H1 (cell line): ENCODE measurements at regions not wholly inside any gene's neighbourhood (a gene's known extent, or its start where the extent isn't known, plus 50 kb on each side); places are given as distances from the start of the nearest gene placed in this dataset.

ENCODE experiments used
- CTCF ChIA-PET: fragments of 300-600 bp; sonication (Branson Sonifier 250); formaldehyde crosslinking; loops from one replicate; lab custom pipeline; 2021; ENCODE audit not compliant: partially characterized antibody; lab: Charles Lee
- POLR2A ChIA-PET: fragments of 300-600 bp; sonication (Branson Sonifier 250); formaldehyde crosslinking; loops from one replicate; lab custom pipeline; 2021; ENCODE audit warnings: inconsistent platforms; ENCODE audit not compliant: partially characterized antibody; lab: Charles Lee
- DNase-seq, 2 experiments: peaks; one replicate each; pipeline versions ENCODE4 v3.0.0 to v3.0.0-alpha.2; 2010 to 2022; ENCODE audit warnings: low spot score in 2 of 2, low read depth in 1 of 2, mixed read lengths in 1 of 2
- FAIRE-seq: peaks from 2 replicates; lab custom pipeline; 2011; peaks lifted over from hg19 to GRCh38; lab: Jason Lieb, UNC
- H2AFZ ChIP-seq: 2 replicates; pipeline ENCODE4 v1.8.1; 2012; ENCODE audit warnings: low read length, inconsistent platforms
- H2AK5ac ChIP-seq: 2 replicates; pipeline ENCODE4 v1.6.1; 2013; ENCODE audit warnings: low read depth, low read length
- H2BK120ac ChIP-seq: replicated peaks from 2 replicates; pipeline ENCODE3; 2013; ENCODE audit warnings: low read depth, low read length, inconsistent platforms
- H2BK12ac ChIP-seq: 2 replicates; pipeline ENCODE4 v1.6.1; 2013; ENCODE audit warnings: low read depth, low read length
- H2BK15ac ChIP-seq: 2 replicates; pipeline ENCODE4 v1.6.1; 2013; ENCODE audit warnings: low read length
- H2BK20ac ChIP-seq: 2 replicates; pipeline ENCODE4 v1.6.1; 2013; ENCODE audit warnings: low read length
- H2BK5ac ChIP-seq: 2 replicates; pipeline ENCODE4 v1.6.1; 2013; ENCODE audit warnings: low read depth, low read length
- H3K14ac ChIP-seq: 2 replicates; pipeline ENCODE4 v1.6.1; 2013; ENCODE audit warnings: inconsistent platforms; ENCODE audit not compliant: insufficient read length
- H3K18ac ChIP-seq: 2 replicates; pipeline ENCODE4 v1.6.1; 2013; ENCODE audit warnings: low read length; ENCODE audit errors: extremely low read depth
- H3K23ac ChIP-seq: 2 replicates; pipeline ENCODE4 v1.6.1; 2013; ENCODE audit warnings: inconsistent platforms; ENCODE audit not compliant: insufficient read length
- H3K23me2 ChIP-seq: 2 replicates; pipeline ENCODE4 v1.6.1; 2013; ENCODE audit warnings: low read depth, low read length
- H3K27ac ChIP-seq: 2 replicates; pipeline ENCODE4 v1.6.1; 2011; ENCODE audit warnings: low read depth, low read length, inconsistent platforms
- H3K27me3 ChIP-seq, 4 experiments: replicated peaks in 1 of 4; 1 replicate in 1 of 4; 2 replicates in 3 of 4; pipeline versions ENCODE4 v1.6.1 to v1.8.1; 2011 to 2013; ENCODE audit warnings: low read length in 3 of 4, mild to moderate bottlenecking in 3 of 4, inconsistent platforms in 2 of 4, mixed read lengths in 2 of 4, moderate library complexity in 1 of 4; ENCODE audit not compliant: control insufficient read depth in 3 of 4, insufficient read depth in 3 of 4; ENCODE audit errors: extremely low read depth in 1 of 4
- H3K36me3 ChIP-seq, 4 experiments: 2 replicates each; pipeline versions ENCODE4 v1.6.1 to v1.8.1; 2011 to 2013; ENCODE audit warnings: mild to moderate bottlenecking in 4 of 4, low read length in 3 of 4, moderate library complexity in 2 of 4, control low read depth in 1 of 4, inconsistent platforms in 1 of 4; ENCODE audit not compliant: insufficient read depth in 4 of 4, control insufficient read depth in 2 of 4
- H3K4ac ChIP-seq: replicated peaks from 2 replicates; pipeline ENCODE3; 2013; ENCODE audit warnings: low read length, low read depth, mixed read lengths, inconsistent platforms; ENCODE audit not compliant: insufficient read length
- H3K4me1 ChIP-seq, 4 experiments: replicated peaks in 1 of 4; 1 replicate in 1 of 4; 2 replicates in 3 of 4; pipeline versions ENCODE4 v1.6.1 to v1.8.1; 2011 to 2013; ENCODE audit warnings: low read length in 3 of 4, inconsistent platforms in 2 of 4, mixed read lengths in 1 of 4; ENCODE audit not compliant: insufficient read depth in 4 of 4, control insufficient read depth in 3 of 4
- H3K4me2 ChIP-seq, 2 experiments: 2 replicates each; pipeline versions ENCODE4 v1.6.1 to v1.8.1; 2011 to 2013; ENCODE audit warnings: low read depth in 2 of 2, low read length in 2 of 2, control low read depth in 1 of 2, inconsistent platforms in 1 of 2, mild to moderate bottlenecking in 1 of 2; ENCODE audit not compliant: insufficient read depth in 1 of 2
- H3K4me3 ChIP-seq, 4 experiments: fragments of 200-600, 300-600 bp in 1 of 4; sonication (generic), shearing (Covaris generic), sonication (Bioruptor Twin) in 1 of 4; 2 replicates each; pipeline versions ENCODE4 v1.5.1 to v1.8.1; 2011 to 2016; ENCODE audit warnings: low read length in 4 of 4, low read depth in 3 of 4, control low read depth in 2 of 4, inconsistent platforms in 2 of 4, mild to moderate bottlenecking in 2 of 4, mixed read lengths in 1 of 4, moderate library complexity in 1 of 4; ENCODE audit not compliant: insufficient read depth in 2 of 4; ENCODE audit errors: extremely low read depth in 1 of 4
- H3K56ac ChIP-seq: replicated peaks from 2 replicates; pipeline ENCODE3; 2013; ENCODE audit warnings: low read depth, mild to moderate bottlenecking, mixed read lengths, low read length, inconsistent platforms; ENCODE audit not compliant: insufficient read length
- H3K79me1 ChIP-seq: 2 replicates; pipeline ENCODE4 v1.6.1; 2013; ENCODE audit warnings: low read depth, low read length, control low read depth
- H3K79me2 ChIP-seq, 2 experiments: 2 replicates each; pipeline versions ENCODE4 v1.6.1 to v1.8.1; 2012 to 2013; ENCODE audit warnings: low read length in 2 of 2, mild to moderate bottlenecking in 2 of 2, inconsistent platforms in 1 of 2; ENCODE audit not compliant: insufficient read depth in 2 of 2, control insufficient read depth in 1 of 2
- H3K9ac ChIP-seq, 4 experiments: replicated peaks in 1 of 4; 1 replicate in 1 of 4; 2 replicates in 3 of 4; pipeline versions ENCODE4 v1.6.1 to v1.8.1; 2011 to 2013; ENCODE audit warnings: low read depth in 3 of 4, low read length in 3 of 4, control low read depth in 2 of 4, mild to moderate bottlenecking in 2 of 4, moderate library complexity in 2 of 4, inconsistent platforms in 1 of 4; ENCODE audit errors: extremely low read depth in 1 of 4
- H3K9me3 ChIP-seq, 2 experiments: 2 replicates each; pipeline versions ENCODE4 v1.6.1 to v1.8.1; 2012 to 2013; ENCODE audit warnings: mild to moderate bottlenecking in 2 of 2, moderate library complexity in 2 of 2, control low read depth in 1 of 2, inconsistent platforms in 1 of 2, low read depth in 1 of 2, low read length in 1 of 2, mixed read lengths in 1 of 2; ENCODE audit not compliant: insufficient read depth in 2 of 2
- H4K20me1 ChIP-seq, 2 experiments: replicated peaks in 1 of 2; 2 replicates each; pipeline versions ENCODE3 to v1.8.1; 2011 to 2013; ENCODE audit warnings: inconsistent platforms in 2 of 2, low read length in 2 of 2, mild to moderate bottlenecking in 1 of 2; ENCODE audit not compliant: insufficient read depth in 2 of 2, control insufficient read depth in 1 of 2
- H4K5ac ChIP-seq: 2 replicates; pipeline ENCODE4 v1.6.1; 2013; ENCODE audit warnings: low read length, low read depth, mixed read lengths, inconsistent platforms; ENCODE audit not compliant: insufficient read length
- H4K8ac ChIP-seq: 2 replicates; pipeline ENCODE4 v1.8.0; 2013; ENCODE audit warnings: mild to moderate bottlenecking, moderate library complexity, low read length, inconsistent platforms; ENCODE audit not compliant: insufficient read depth; ENCODE audit errors: extremely low read depth
- H4K91ac ChIP-seq: replicated peaks from 2 replicates; pipeline ENCODE3; 2013; ENCODE audit warnings: low read length, mixed read lengths, inconsistent platforms; ENCODE audit not compliant: insufficient read length
- GABPA ChIP-seq: IDR thresholded peaks from 2 replicates; pipeline ENCODE4 v1.6.1; 2011; ENCODE audit warnings: mild to moderate bottlenecking, low read length, moderate library complexity, borderline replicate concordance; ENCODE audit not compliant: insufficient read depth
- POLR2AphosphoS5 ChIP-seq: IDR thresholded peaks from 2 replicates; pipeline ENCODE4 v1.6.1; 2011; ENCODE audit warnings: low read depth, low read length
- SIN3A ChIP-seq, 2 experiments: IDR thresholded peaks in 1 of 2; conservative IDR thresholded peaks in 1 of 2; 2 replicates each; pipeline ENCODE4 v1.6.1; 2011 to 2012; ENCODE audit warnings: low read length in 2 of 2, improper control_type of control experiment in 1 of 2, low read depth in 1 of 2, mild to moderate bottlenecking in 1 of 2
- YY1 ChIP-seq: IDR thresholded peaks from 2 replicates; pipeline ENCODE4 v1.6.1; 2011; ENCODE audit warnings: low read depth, mild to moderate bottlenecking, low read length
- WGBS, 2 experiments: shearing (Covaris generic) in 1 of 2; methylation state at CpG; one replicate each; pipeline versions ENCODE4 v1.1.6 to v1.1.7; 2013 to 2015; ENCODE audit warnings: low lambda C conversion rate in 2 of 2, mixed read lengths in 2 of 2, inconsistent platforms in 1 of 2, low coverage in 1 of 2, missing lambda C conversion rate in 1 of 2; ENCODE audit not compliant: insufficient replicate concordance in 2 of 2, insufficient coverage in 1 of 2, insufficient read length in 1 of 2; ENCODE audit errors: extremely low coverage in 1 of 2, missing lambda C conversion rate in 1 of 2; 5-methylcytosine and 5-hydroxymethylcytosine counted together

- H2BK5ac ChIP-seq, result no peak overlapping the region
- H2BK15ac ChIP-seq, result no peak overlapping the region
- no peak overlapping the region for H3K14ac ChIP-seq
- H3K4ac ChIP-seq, result no peak overlapping the region
- H3K23ac ChIP-seq, result no peak overlapping the region
- H2AFZ ChIP-seq, result no peak overlapping the region
- no peak overlapping the region for H4K8ac ChIP-seq
- no peak overlapping the region for H3K9ac ChIP-seq
- H4K20me1 ChIP-seq, result peaks cover 0 to 5% of the 10 kb centered on the region in 2 experiments
- FAIRE-seq, result no peak
- H2BK120ac ChIP-seq, result no peak overlapping the region
- H2BK12ac ChIP-seq, result no peak overlapping the region
- CTCF ChIA-PET, result interaction anchor here (1.0 to 1.9 kb wide), 7 partner anchors 9 to 110 kb away, joined by 3 to 6 read pairs (median 4); no protein-coding TSS in a partner anchor
- no peak overlapping the region for H4K5ac ChIP-seq
- H2BK20ac ChIP-seq, result no peak overlapping the region
- no peak overlapping the region for H3K56ac ChIP-seq
- WGBS, 2 experiments, result 56% methylated on average over 13 of the region's 15 CpGs; no CpG with 5 or more reads in 1 of the 2 experiments
- H3K27ac ChIP-seq, result no peak overlapping the region
- H3K18ac ChIP-seq, result no peak overlapping the region
- H3K4me1 ChIP-seq, result no peaks in the 10 kb centered on the region; a peak in 1 of 7 replicates
- no peaks in the 10 kb centered on the region for H3K79me1 ChIP-seq
- H3K23me2 ChIP-seq, result no peaks in the 10 kb centered on the region
- POLR2A ChIA-PET, result interaction anchor here (1.2 kb wide), 1 partner anchor 9 kb away, joined by 3 read pairs; no protein-coding TSS in a partner anchor
- peaks cover 0 to 2% (median 0%) of the 10 kb centered on the region in 4 experiments; a peak in 3 of 7 replicates for H3K27me3 ChIP-seq
- TF ChIP-seq YY1 (peak; percentile 52; the same call in 1 of the 2 replicates), POLR2AphosphoS5 (no peak), GABPA (peak; percentile 77; the same call in 1 of the 2 replicates), SIN3A (conservative IDR thresholded peaks at IDR 0.05 in 1 of 2, IDR thresholded peaks at IDR 0.05 in 1 of 2; ENCODE audit: low read depth in 1 of 2, low read length in 2 of 2) (peak; percentile 86 to 89; a peak in 3 of 4 replicates)
- no peak overlapping the region for H3K4me3 ChIP-seq
- DNase-seq, result peak in 1 of 2 experiments; percentile 84
- no peaks in the 10 kb centered on the region for H3K9me3 ChIP-seq
- H4K91ac ChIP-seq, result no peak overlapping the region
- H2AK5ac ChIP-seq, result no peak overlapping the region
- H3K4me2 ChIP-seq, result no peak overlapping the region
- no peaks in the 10 kb centered on the region for H3K36me3 ChIP-seq
- no peaks in the 10 kb centered on the region for H3K79me2 ChIP-seq
Observed at GRCh38 chr20:63082308-63082938, 75.7 kb upstream of the BHLHE23 start.
